Esophagus muscularis mucosa (tissue), 4 donors: ENCODE measurements at regions not wholly inside any gene's neighbourhood (a gene's known extent, or its start where the extent isn't known, plus 50 kb on each side); places are given as distances from the start of the nearest gene placed in this dataset.

Source experiments
- DNase-seq: peaks from one replicate; pipeline ENCODE4 v3.0.0-alpha.2; 2017; ENCODE audit errors: extremely low spot score
- H3K27ac ChIP-seq, 4 donors: fragments of 200-600 bp; sonication (generic); replicated peaks in 1 of 4; 1 replicate in 3 of 4; 2 replicates in 1 of 4; pipeline ENCODE4 v1.5.1; 2016 to 2019; ENCODE audit warnings: mild to moderate bottlenecking in 1 of 4
- H3K27me3 ChIP-seq, 4 donors: fragments of 200-600 bp; sonication (generic); one replicate each; pipeline versions ENCODE4 v1.5.1 to v1.6.0; 2016 to 2019
- H3K36me3 ChIP-seq, 4 donors: fragments of 200-600 bp; sonication (generic); one replicate each; pipeline ENCODE4 v1.5.1; 2016 to 2019
- H3K4me1 ChIP-seq, 4 donors: fragments of 200-600 bp; sonication (generic); one replicate each; pipeline ENCODE4 v1.5.1; 2016 to 2019
- H3K4me3 ChIP-seq, 4 donors: fragments of 200-600 bp; sonication (generic); 1 replicate in 2 of 4; 2 replicates in 2 of 4; pipeline ENCODE4 v1.5.1; 2016 to 2019; ENCODE audit warnings: mild to moderate bottlenecking in 4 of 4, moderate library complexity in 1 of 4
- H3K9me3 ChIP-seq, 4 donors: fragments of 200-600 bp; sonication (generic); 1 replicate in 3 of 4; 2 replicates in 1 of 4; pipeline ENCODE4 v1.5.1; 2016 to 2019
- CTCF ChIP-seq, 3 experiments: fragments of 200-600 bp in 2 of 3; fragments of 450-650 bp in 1 of 3; sonication (generic) in 2 of 3; IDR thresholded peaks; one replicate each; pipeline ENCODE4 v1.5.1; 2017 to 2019; ENCODE audit warnings: antibody characterized with exemption in 3 of 3, mild to moderate bottlenecking in 2 of 3, moderate library complexity in 1 of 3
- EP300 ChIP-seq: sonication (generic); formaldehyde crosslinking; IDR thresholded peaks from one replicate; pipeline ENCODE4 v1.6.1; 2017; ENCODE audit warnings: antibody characterized with exemption
- POLR2A ChIP-seq: fragments of 450-650 bp; IDR thresholded peaks from one replicate; pipeline ENCODE4 v1.6.1; 2017; ENCODE audit warnings: antibody characterized with exemption, moderate library complexity, mild to moderate bottlenecking, low read depth
- POLR2AphosphoS5 ChIP-seq, 2 donors: sonication (generic); formaldehyde crosslinking; IDR thresholded peaks; one replicate each; pipeline ENCODE4 v1.6.1; 2017; ENCODE audit warnings: antibody characterized with exemption in 2 of 2
- WGBS: methylation state at CpG from one replicate; pipeline ENCODE4 v1.1.5; 2018; 5-methylcytosine and 5-hydroxymethylcytosine counted together
- intact Hi-C: fragments of 100-400 bp; cut with DNase I; formaldehyde crosslinking; loops from one replicate; pipeline ENCODE4 v1.15.1; 2023

- H3K4me1 ChIP-seq, result peaks cover 0 to 6% (median 0%) of the 10 kb centered on the region in 4 donors
- H3K36me3 ChIP-seq, result no peaks in the 10 kb centered on the region
- WGBS, result 80% methylated on average over 10 of the region's 10 CpGs
- intact Hi-C loops, result no loop called here
- no peaks in the 10 kb centered on the region for H3K27me3 ChIP-seq
- DNase-seq, result peak; percentile 74
- TF ChIP-seq POLR2A, result no peak
- no peak overlapping the region for H3K4me3 ChIP-seq
- H3K9me3 ChIP-seq, result no peaks in the 10 kb centered on the region
- no peak overlapping the region for H3K27ac ChIP-seq
Observed at GRCh38 chr6:111957623-111958315, 84.5 kb upstream of the FYN start.

- Histone ChIP-seq H3K4me3 (no peak overlapping the region), H3K27ac (no peak overlapping the region), H3K27me3 (no peaks in the 10 kb centered on the region), H3K36me3 (no peaks in the 10 kb centered on the region), H3K9me3 (no peaks in the 10 kb centered on the region), H3K4me1 (no peaks in the 10 kb centered on the region)
- WGBS, result 70% methylated on average over 4 of the region's 4 CpGs
- TF ChIP-seq EP300 (no peak), POLR2AphosphoS5 (IDR thresholded peaks at IDR 0.05) (no peak), CTCF (IDR thresholded peaks at IDR 0.05) (no peak), POLR2A (no peak)
- DNase-seq, result no peak
- intact Hi-C loops, result no loop called here
Observed at GRCh38 chr6:111958534-111958933, 85.3 kb upstream of the FYN start.

- Histone ChIP-seq H3K36me3 (no peaks in the 10 kb centered on the region), H3K4me3 (no peak overlapping the region), H3K27me3 (no peaks in the 10 kb centered on the region), H3K9me3 (no peaks in the 10 kb centered on the region), H3K27ac (no peak overlapping the region), H3K4me1 (no peaks in the 10 kb centered on the region)
- intact Hi-C loops, result no loop called here
- DNase-seq, result peak; percentile 84
- TF ChIP-seq EP300 (no peak), POLR2A (no peak), CTCF (IDR thresholded peaks at IDR 0.05) (no peak), POLR2AphosphoS5 (IDR thresholded peaks at IDR 0.05) (no peak)
- 73% methylated on average over 6 of the region's 6 CpGs for WGBS
Observed at GRCh38 chr6:111959766-111960165, 86.5 kb upstream of the FYN start.

GRCh38 chr6:111967131-111967530 lies 86.8 kb upstream of the CCN6 start:
- Histone ChIP-seq H3K36me3 (no peaks in the 10 kb centered on the region), H3K9me3 (no peaks in the 10 kb centered on the region), H3K4me3 (no peak overlapping the region), H3K27ac (no peak overlapping the region), H3K27me3 (no peaks in the 10 kb centered on the region), H3K4me1 (no peaks in the 10 kb centered on the region)
- DNase-seq, result no peak
- WGBS, result 47% methylated on average over 1 of the region's 1 CpG
- TF ChIP-seq EP300, result no peak
- TF ChIP-seq POLR2A, result no peak
- TF ChIP-seq CTCF (IDR thresholded peaks at IDR 0.05), result no peak
- TF ChIP-seq POLR2AphosphoS5 (IDR thresholded peaks at IDR 0.05), result no peak
- intact Hi-C loops, result no loop called here

GRCh38 chr6:111970426-111970825 lies 83.5 kb upstream of the CCN6 start:
- Histone ChIP-seq H3K4me3 (no peak overlapping the region), H3K36me3 (no peaks in the 10 kb centered on the region), H3K27ac (no peak overlapping the region), H3K9me3 (no peaks in the 10 kb centered on the region), H3K27me3 (no peaks in the 10 kb centered on the region), H3K4me1 (peaks cover 4 to 15% (median 11%) of the 10 kb centered on the region in 4 donors)
- no peak for DNase-seq
- intact Hi-C loops, result no loop called here
- WGBS, result 88% methylated on average over 2 of the region's 2 CpGs
- no peak for TF ChIP-seq CTCF (IDR thresholded peaks at IDR 0.05)
- no peak for TF ChIP-seq POLR2A
- no peak for TF ChIP-seq EP300
- no peak for TF ChIP-seq POLR2AphosphoS5 (IDR thresholded peaks at IDR 0.05)
